Parathyroid adenoma (tissue), 2 donors: ENCODE measurements at regions not wholly inside any gene's neighbourhood (a gene's known extent, or its start where the extent isn't known, plus 50 kb on each side); places are given as distances from the start of the nearest gene placed in this dataset.

Experiments
- H2AFZ ChIP-seq: fragments of 300-600 bp; sonication (generic); one replicate; pipeline ENCODE4 v1.7.0; 2017; ENCODE audit warnings: antibody characterized with exemption, mild to moderate bottlenecking
- H3K27ac ChIP-seq: fragments of 300-600 bp; sonication (generic); one replicate; pipeline ENCODE4 v1.7.0; 2017
- H3K27me3 ChIP-seq: fragments of 300-600 bp; sonication (generic); one replicate; pipeline ENCODE4 v1.7.0; 2017; ENCODE audit warnings: low read length; ENCODE audit not compliant: control insufficient read depth, insufficient read depth
- H3K36me3 ChIP-seq: fragments of 300-600 bp; sonication (generic); one replicate; pipeline ENCODE4 v1.7.0; 2017; ENCODE audit warnings: low read length; ENCODE audit not compliant: control insufficient read depth, insufficient read depth
- H3K4me1 ChIP-seq: fragments of 300-600 bp; sonication (generic); one replicate; pipeline ENCODE4 v1.7.0; 2017; ENCODE audit warnings: control low read depth
- H3K4me2 ChIP-seq: fragments of 300-600 bp; sonication (generic); one replicate; pipeline ENCODE4 v1.7.0; 2017; ENCODE audit warnings: low read length
- H3K4me3 ChIP-seq: fragments of 300-600 bp; sonication (generic); one replicate; pipeline ENCODE4 v1.7.0; 2017; ENCODE audit warnings: low read depth, low read length
- H3K79me2 ChIP-seq: fragments of 300-600 bp; sonication (generic); one replicate; pipeline ENCODE4 v1.7.0; 2017; ENCODE audit warnings: control low read depth
- H3K9ac ChIP-seq: fragments of 300-600 bp; sonication (generic); one replicate; pipeline ENCODE4 v1.7.0; 2017; ENCODE audit warnings: mild to moderate bottlenecking
- H3K9me3 ChIP-seq: fragments of 300-600 bp; sonication (generic); one replicate; pipeline ENCODE4 v1.7.0; 2017; ENCODE audit warnings: low read length; ENCODE audit not compliant: control insufficient read depth
- CTCF ChIP-seq: fragments of 300-600 bp; sonication (generic); IDR thresholded peaks from one replicate; pipeline ENCODE4 v1.7.0; 2017; ENCODE audit warnings: antibody characterized with exemption, mild to moderate bottlenecking
- donor health status: primary hyperparathyroidism.

- no peak overlapping the region for H3K4me2 ChIP-seq
- no peak for TF ChIP-seq CTCF
- H3K79me2 ChIP-seq = no peaks in the 10 kb centered on the region
- H3K4me1 ChIP-seq = no peaks in the 10 kb centered on the region
- H3K4me3 ChIP-seq = no peak overlapping the region
- no peak overlapping the region for H2AFZ ChIP-seq
- no peaks in the 10 kb centered on the region for H3K27me3 ChIP-seq
- no peak overlapping the region for H3K9ac ChIP-seq
- no peaks in the 10 kb centered on the region for H3K36me3 ChIP-seq
- no peaks in the 10 kb centered on the region for H3K9me3 ChIP-seq
- no peak overlapping the region for H3K27ac ChIP-seq
These were observed 234.2 kb upstream of the EXOC2 start for GRCh38 chr6:927157-927556.

- H3K27ac ChIP-seq = no peak overlapping the region
- no peak overlapping the region for H3K4me3 ChIP-seq
- no peaks in the 10 kb centered on the region for H3K79me2 ChIP-seq
- no peak overlapping the region for H3K4me2 ChIP-seq
- H3K4me1 ChIP-seq = no peaks in the 10 kb centered on the region
- H3K9ac ChIP-seq = no peak overlapping the region
- H2AFZ ChIP-seq = no peak overlapping the region
- H3K9me3 ChIP-seq = no peaks in the 10 kb centered on the region
- no peaks in the 10 kb centered on the region for H3K36me3 ChIP-seq
- H3K27me3 ChIP-seq = no peaks in the 10 kb centered on the region
- no peak for TF ChIP-seq CTCF
These were observed 232.8 kb upstream of the EXOC2 start for GRCh38 chr6:925656-926213.

- no peaks in the 10 kb centered on the region for H3K79me2 ChIP-seq
- no peak overlapping the region for H3K27ac ChIP-seq
- no peak overlapping the region for H2AFZ ChIP-seq
- no peak overlapping the region for H3K4me3 ChIP-seq
- no peak for TF ChIP-seq CTCF
- H3K4me2 ChIP-seq = no peak overlapping the region
- no peaks in the 10 kb centered on the region for H3K9me3 ChIP-seq
- no peak overlapping the region for H3K9ac ChIP-seq
- no peaks in the 10 kb centered on the region for H3K27me3 ChIP-seq
- H3K4me1 ChIP-seq = no peaks in the 10 kb centered on the region
- no peaks in the 10 kb centered on the region for H3K36me3 ChIP-seq
These were observed 231.7 kb upstream of the EXOC2 start for GRCh38 chr6:924661-925060.

- no peak overlapping the region for H3K27ac ChIP-seq
- H2AFZ ChIP-seq = no peak overlapping the region
- H3K36me3 ChIP-seq = no peaks in the 10 kb centered on the region
- no peak overlapping the region for H3K4me3 ChIP-seq
- no peaks in the 10 kb centered on the region for H3K4me1 ChIP-seq
- H3K4me2 ChIP-seq = no peak overlapping the region
- H3K79me2 ChIP-seq = no peaks in the 10 kb centered on the region
- no peak for TF ChIP-seq CTCF
- H3K9ac ChIP-seq = no peak overlapping the region
- no peaks in the 10 kb centered on the region for H3K9me3 ChIP-seq
- no peaks in the 10 kb centered on the region for H3K27me3 ChIP-seq
These were observed 228.5 kb upstream of the EXOC2 start for GRCh38 chr6:921400-921799.

- TF ChIP-seq CTCF = no peak
- Histone ChIP-seq H3K4me3 (no peak overlapping the region), H3K27me3 (no peaks in the 10 kb centered on the region), H3K79me2 (no peaks in the 10 kb centered on the region), H3K36me3 (no peaks in the 10 kb centered on the region), H3K4me2 (no peak overlapping the region), H3K4me1 (no peaks in the 10 kb centered on the region), H3K9ac (no peak overlapping the region), H3K9me3 (no peaks in the 10 kb centered on the region), H3K27ac (no peak overlapping the region), H2AFZ (no peak overlapping the region)
These were observed 227.6 kb upstream of the EXOC2 start for GRCh38 chr6:920512-920911.
